Loucy (cell line): ENCODE measurements at regions not wholly inside any gene's neighbourhood (a gene's known extent, or its start where the extent isn't known, plus 50 kb on each side); places are given as distances from the start of the nearest gene placed in this dataset.

Experiments
- H2AFZ ChIP-seq: fragments of 200-600 bp; sonication (generic); 2 replicates; pipeline ENCODE4 v1.6.0; 2016; ENCODE audit warnings: antibody characterized with exemption, mild to moderate bottlenecking, low read length, moderate library complexity
- H3F3A ChIP-seq: fragments of 200-600 bp; 2 replicates; pipeline ENCODE4 v1.6.0; 2016; ENCODE audit warnings: antibody characterized with exemption, low read depth, mild to moderate bottlenecking
- H3K27me3 ChIP-seq: fragments of 200-600 bp; sonication (generic); 2 replicates; pipeline ENCODE4 v1.6.1; 2014; ENCODE audit warnings: low read length, mild to moderate bottlenecking; ENCODE audit not compliant: insufficient read depth, poor library complexity, severe bottlenecking
- H3K36me3 ChIP-seq: fragments of 200-600 bp; sonication (generic); 2 replicates; pipeline ENCODE4 v1.6.1; 2016; ENCODE audit warnings: low read length; ENCODE audit not compliant: insufficient read depth
- H3K4me1 ChIP-seq: fragments of 200-600 bp; sonication (generic); 2 replicates; pipeline ENCODE4 v1.5.1; 2014; ENCODE audit warnings: low read length, mild to moderate bottlenecking; ENCODE audit not compliant: insufficient read depth, poor library complexity, severe bottlenecking
- H3K4me2 ChIP-seq: fragments of 200-600 bp; sonication (generic); 2 replicates; pipeline ENCODE4 v1.6.0; 2014; ENCODE audit warnings: antibody characterized with exemption, low read length, low read depth, mild to moderate bottlenecking; ENCODE audit not compliant: poor library complexity, severe bottlenecking
- H3K4me3 ChIP-seq: fragments of 200-600 bp; sonication (generic); 2 replicates; pipeline ENCODE4 v1.5.1; 2014; ENCODE audit warnings: low read length, mild to moderate bottlenecking, mixed read lengths; ENCODE audit not compliant: poor library complexity, severe bottlenecking
- H3K79me2 ChIP-seq: fragments of 200-600 bp; sonication (generic); 2 replicates; pipeline ENCODE4 v1.6.1; 2014; ENCODE audit warnings: low read length; ENCODE audit not compliant: insufficient read depth
- H3K9ac ChIP-seq: fragments of 200-600 bp; sonication (generic); 2 replicates; pipeline ENCODE4 v1.6.0; 2014; ENCODE audit warnings: mild to moderate bottlenecking, low read depth, low read length, moderate library complexity; ENCODE audit not compliant: poor library complexity, severe bottlenecking
- H3K9me2 ChIP-seq: fragments of 200-600 bp; sonication (generic); replicated peaks from 2 replicates; pipeline ENCODE4 v1.6.1; 2016; ENCODE audit warnings: low read depth, low read length, mixed read lengths
- H3K9me3 ChIP-seq: fragments of 200-600 bp; sonication (generic); 2 replicates; pipeline ENCODE4 v1.6.1; 2014; ENCODE audit warnings: mild to moderate bottlenecking, antibody characterized with exemption, low read length, low read depth; ENCODE audit not compliant: insufficient read depth
- H4K20me1 ChIP-seq: fragments of 200-600 bp; sonication (generic); 2 replicates; pipeline ENCODE4 v1.6.0; 2014; ENCODE audit warnings: antibody characterized with exemption, low read length, mild to moderate bottlenecking; ENCODE audit not compliant: insufficient read depth, poor library complexity, severe bottlenecking
- CTCF ChIP-seq: fragments of 200-600 bp; sonication (generic); conservative IDR thresholded peaks from 2 replicates; pipeline ENCODE4 v1.5.1; 2014; ENCODE audit warnings: mild to moderate bottlenecking, antibody characterized with exemption, low read length
- EZH2phosphoT487 ChIP-seq: fragments of 200-600 bp; IDR thresholded peaks from 2 replicates; pipeline ENCODE4 v1.6.1; 2018; ENCODE audit warnings: antibody characterized with exemption, mild to moderate bottlenecking, moderate library complexity, borderline replicate concordance

- no peaks in the 10 kb centered on the region for H3K4me1 ChIP-seq
- H3K79me2 ChIP-seq = no peaks in the 10 kb centered on the region
- H3K27me3 ChIP-seq = no peaks in the 10 kb centered on the region
- TF ChIP-seq CTCF = no peak
- no peak for TF ChIP-seq EZH2phosphoT487
- no peaks in the 10 kb centered on the region for H4K20me1 ChIP-seq
- no peaks in the 10 kb centered on the region for H3K36me3 ChIP-seq
- no peaks in the 10 kb centered on the region for H3F3A ChIP-seq
- no peak overlapping the region for H3K4me3 ChIP-seq
- no peaks in the 10 kb centered on the region for H3K9me2 ChIP-seq
- no peaks in the 10 kb centered on the region for H3K9me3 ChIP-seq
- H3K9ac ChIP-seq = no peak overlapping the region
- no peak overlapping the region for H3K4me2 ChIP-seq
- no peak overlapping the region for H2AFZ ChIP-seq
These were observed 1612.1 kb upstream of the GOT2 start for GRCh38 chr16:60346256-60346655.

DNA sequence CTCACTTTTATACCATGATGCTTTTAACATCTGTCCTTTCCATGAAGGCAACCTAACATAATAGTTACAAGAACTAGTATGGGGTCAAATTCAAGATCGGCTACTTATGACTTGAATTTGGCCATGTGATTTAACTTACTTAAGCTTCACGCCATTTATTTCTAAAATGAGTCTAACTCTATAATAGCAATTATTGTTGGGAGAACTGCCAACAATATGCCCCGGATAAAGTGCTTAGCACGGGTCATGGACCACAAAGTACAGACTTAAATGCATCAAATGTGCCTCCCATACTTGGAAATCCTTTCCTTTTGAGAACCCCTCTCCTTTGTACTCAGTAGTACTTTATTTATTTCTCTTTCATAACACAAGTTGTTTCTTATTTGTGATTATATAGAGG is 1603.6 kb upstream of the GOT2 start:
- Histone ChIP-seq H3K9me3 (no peaks in the 10 kb centered on the region; the same call in 1 of the 2 replicates), H3K4me2 (no peak overlapping the region), H3K4me1 (no peaks in the 10 kb centered on the region), H3F3A (no peaks in the 10 kb centered on the region), H3K9ac (no peak overlapping the region), H4K20me1 (no peaks in the 10 kb centered on the region), H2AFZ (no peak overlapping the region), H3K36me3 (no peaks in the 10 kb centered on the region), H3K4me3 (no peak overlapping the region), H3K9me2 (no peaks in the 10 kb centered on the region), H3K27me3 (no peaks in the 10 kb centered on the region), H3K79me2 (no peaks in the 10 kb centered on the region)
- TF ChIP-seq CTCF (no peak), EZH2phosphoT487 (no peak)

DNA sequence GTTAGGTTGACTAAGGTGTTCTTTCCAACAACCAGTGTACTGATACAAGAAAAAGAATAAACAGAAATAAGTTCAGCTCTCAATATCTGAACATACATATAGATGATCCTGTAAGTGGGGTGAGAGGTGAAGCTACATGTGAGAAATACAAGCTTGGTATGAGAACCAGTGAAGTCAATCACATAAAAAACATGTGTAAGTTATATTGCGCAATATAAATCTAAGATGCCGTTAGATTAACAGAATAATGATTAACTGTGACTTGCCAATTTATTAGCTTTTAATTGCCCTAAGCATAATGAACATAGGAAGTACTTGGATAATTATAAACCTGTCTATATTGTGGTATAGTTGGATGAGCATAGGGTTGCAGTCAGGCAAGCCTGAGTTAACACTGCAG is 1597.1 kb upstream of the GOT2 start:
- no peaks in the 10 kb centered on the region for H3K79me2 ChIP-seq
- no peaks in the 10 kb centered on the region for H3K4me1 ChIP-seq
- no peaks in the 10 kb centered on the region for H3K9me2 ChIP-seq
- no peak overlapping the region for H3K4me3 ChIP-seq
- H3K36me3 ChIP-seq = no peaks in the 10 kb centered on the region
- H3F3A ChIP-seq = no peaks in the 10 kb centered on the region
- no peak overlapping the region for H3K4me2 ChIP-seq
- TF ChIP-seq CTCF (no peak), EZH2phosphoT487 (no peak)
- no peaks in the 10 kb centered on the region for H3K27me3 ChIP-seq
- no peaks in the 10 kb centered on the region for H4K20me1 ChIP-seq
- no peak overlapping the region for H3K9ac ChIP-seq
- no peak overlapping the region for H2AFZ ChIP-seq
- H3K9me3 ChIP-seq = no peaks in the 10 kb centered on the region
